ENCODE measurements at regions not wholly inside any gene's neighbourhood (a gene's known extent, or its start where the extent isn't known, plus 50 kb on each side); places are given as distances from the start of the nearest gene placed in this dataset.

DNA sequence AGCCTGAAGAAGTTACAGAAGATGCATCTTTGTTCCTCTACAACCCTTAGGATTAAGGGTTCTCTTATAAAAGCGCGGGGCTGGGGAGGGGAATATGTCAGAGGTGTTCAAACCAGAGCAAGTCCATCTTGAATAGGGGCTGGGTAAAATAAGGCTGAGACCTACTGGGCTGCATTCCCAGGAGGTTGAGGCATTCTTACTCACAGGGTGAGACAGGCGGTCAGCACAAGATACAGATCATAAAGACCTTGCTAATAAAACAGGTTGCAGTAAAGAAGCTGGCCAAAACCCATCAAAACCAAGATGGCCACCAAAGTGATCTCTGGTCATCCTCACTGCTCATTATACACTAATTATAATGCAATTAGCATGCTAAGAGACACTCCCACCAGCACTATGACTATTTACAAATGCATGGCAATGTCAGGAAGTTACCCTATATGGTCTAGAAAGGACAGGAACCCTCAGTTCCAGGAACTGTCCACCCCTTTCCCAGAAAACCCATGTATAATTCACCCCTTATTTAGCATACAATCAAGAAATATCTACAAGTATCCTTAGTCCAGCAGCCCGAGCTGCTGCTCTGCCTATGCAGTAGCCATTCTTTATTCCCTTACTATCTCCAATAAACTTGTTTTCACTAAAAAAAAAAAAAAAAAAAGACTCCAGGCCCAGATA, 108.1 kb upstream of the FOXN3 start:
- TF ChIP-seq, protein P1, sequence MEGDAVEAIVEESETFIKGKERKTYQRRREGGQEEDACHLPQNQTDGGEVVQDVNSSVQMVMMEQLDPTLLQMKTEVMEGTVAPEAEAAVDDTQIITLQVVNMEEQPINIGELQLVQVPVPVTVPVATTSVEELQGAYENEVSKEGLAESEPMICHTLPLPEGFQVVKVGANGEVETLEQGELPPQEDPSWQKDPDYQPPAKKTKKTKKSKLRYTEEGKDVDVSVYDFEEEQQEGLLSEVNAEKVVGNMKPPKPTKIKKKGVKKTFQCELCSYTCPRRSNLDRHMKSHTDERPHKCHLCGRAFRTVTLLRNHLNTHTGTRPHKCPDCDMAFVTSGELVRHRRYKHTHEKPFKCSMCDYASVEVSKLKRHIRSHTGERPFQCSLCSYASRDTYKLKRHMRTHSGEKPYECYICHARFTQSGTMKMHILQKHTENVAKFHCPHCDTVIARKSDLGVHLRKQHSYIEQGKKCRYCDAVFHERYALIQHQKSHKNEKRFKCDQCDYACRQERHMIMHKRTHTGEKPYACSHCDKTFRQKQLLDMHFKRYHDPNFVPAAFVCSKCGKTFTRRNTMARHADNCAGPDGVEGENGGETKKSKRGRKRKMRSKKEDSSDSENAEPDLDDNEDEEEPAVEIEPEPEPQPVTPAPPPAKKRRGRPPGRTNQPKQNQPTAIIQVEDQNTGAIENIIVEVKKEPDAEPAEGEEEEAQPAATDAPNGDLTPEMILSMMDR (IDR thresholded peaks at IDR 0.05; ENCODE audit: low read length, missing control alignments): no peak
- no peak for DNase-seq (ENCODE audit: low read depth)
- no peak overlapping the region for H3K4me3 ChIP-seq (replicated peaks; ENCODE audit: low read depth, low read length)

DNA sequence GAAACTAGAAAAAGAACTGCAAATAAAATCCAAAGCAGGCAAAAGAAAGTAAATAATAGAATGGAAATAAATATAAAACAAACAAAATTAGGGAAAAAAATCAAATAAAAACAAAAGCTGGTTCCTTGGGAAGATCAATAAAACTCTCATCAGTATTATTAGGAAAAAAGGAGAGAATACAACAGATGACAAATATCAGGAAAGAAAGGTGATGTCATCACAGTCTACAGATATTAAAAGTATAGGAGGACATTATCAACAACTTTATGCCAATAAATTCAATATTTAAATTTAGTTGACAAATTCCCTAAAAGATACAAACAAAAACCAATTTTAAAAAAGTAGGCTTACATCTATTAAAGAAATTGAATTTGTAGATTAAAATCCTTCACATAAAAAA, 107.4 kb upstream of the FOXN3 start:
- TF ChIP-seq, protein P1 (IDR thresholded peaks at IDR 0.05; ENCODE audit: low read length, missing control alignments): no peak
- no peak for DNase-seq (ENCODE audit: low read depth)
- H3K4me3 ChIP-seq (replicated peaks; ENCODE audit: low read depth, low read length): no peak overlapping the region

DNA sequence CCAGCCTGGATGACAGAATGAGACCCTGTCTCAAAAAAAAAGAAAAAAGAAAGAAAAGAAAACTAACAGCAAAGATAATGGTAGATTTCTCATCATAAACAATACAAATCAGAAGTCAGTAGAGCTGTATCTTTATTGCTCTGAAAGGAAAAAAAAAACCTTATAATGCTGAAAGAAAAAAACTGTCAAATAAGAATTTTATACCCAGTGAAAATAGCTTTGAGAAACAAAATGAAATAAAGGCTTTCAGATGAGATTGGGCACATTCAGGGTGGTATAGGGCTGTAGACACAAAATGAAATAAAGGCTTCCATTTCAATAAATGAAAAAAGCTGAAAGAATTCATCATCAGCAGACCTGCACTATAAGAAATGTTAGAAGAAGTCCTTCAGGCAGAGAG, 105.0 kb upstream of the FOXN3 start:
- TF ChIP-seq, protein P1 (IDR thresholded peaks at IDR 0.05; ENCODE audit: low read length, missing control alignments): no peak
- DNase-seq (ENCODE audit: low read depth): no peak
- no peak overlapping the region for H3K4me3 ChIP-seq (replicated peaks; ENCODE audit: low read depth, low read length)

DNA sequence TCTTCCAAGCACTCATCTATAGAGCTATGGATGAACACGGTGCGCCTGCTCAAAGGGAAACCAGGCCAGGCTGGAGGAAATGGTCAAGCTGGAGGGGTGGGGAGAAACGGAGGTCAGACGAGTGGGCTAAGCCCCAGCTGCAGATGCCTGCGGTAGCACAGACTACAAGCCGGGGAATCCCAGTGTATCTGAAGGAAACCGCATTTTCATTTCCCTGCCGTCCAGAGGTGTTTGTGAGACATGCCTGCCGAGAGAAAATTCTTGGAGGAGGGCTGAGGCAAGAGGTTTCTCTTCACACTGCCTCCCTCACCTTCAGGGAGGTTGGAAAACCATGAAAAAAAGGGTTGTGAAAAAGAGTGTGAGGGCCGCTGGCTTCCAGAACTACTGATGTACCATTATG, 102.0 kb upstream of the FOXN3 start:
- TF ChIP-seq, protein P1 (IDR thresholded peaks at IDR 0.05; ENCODE audit: low read length, missing control alignments): no peak

DNA sequence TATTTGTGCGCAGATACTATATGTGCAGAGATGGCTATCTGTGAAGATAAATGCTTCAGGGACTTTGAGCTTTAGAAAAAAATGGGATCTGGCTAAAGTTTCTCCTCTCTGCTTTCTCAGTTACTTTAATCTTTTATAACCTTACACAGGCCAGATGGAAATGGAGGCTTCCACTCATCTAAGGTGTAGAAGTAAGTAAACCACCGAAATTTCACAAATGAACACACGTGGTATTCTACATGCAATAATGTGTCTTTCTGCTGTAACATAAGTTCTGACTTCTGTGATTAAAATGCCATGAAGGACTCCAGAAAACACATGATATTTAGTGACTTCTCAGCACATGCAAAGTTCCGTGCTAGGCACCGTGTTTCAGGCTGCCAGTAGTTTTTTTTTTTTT, 99.1 kb upstream of the FOXN3 start:
- TF ChIP-seq, protein P1 (IDR thresholded peaks at IDR 0.05; ENCODE audit: low read length, missing control alignments): no peak
- H3K4me3 ChIP-seq (replicated peaks; ENCODE audit: low read depth, low read length): no peak overlapping the region
- DNase-seq (ENCODE audit: low read depth): no peak

More for the DNA sequence above, 102.0 kb upstream of the FOXN3 start:
- no peak overlapping the region for H3K4me3 ChIP-seq (replicated peaks; ENCODE audit: low read depth, low read length)
- no peak for DNase-seq (ENCODE audit: low read depth)

DNA sequence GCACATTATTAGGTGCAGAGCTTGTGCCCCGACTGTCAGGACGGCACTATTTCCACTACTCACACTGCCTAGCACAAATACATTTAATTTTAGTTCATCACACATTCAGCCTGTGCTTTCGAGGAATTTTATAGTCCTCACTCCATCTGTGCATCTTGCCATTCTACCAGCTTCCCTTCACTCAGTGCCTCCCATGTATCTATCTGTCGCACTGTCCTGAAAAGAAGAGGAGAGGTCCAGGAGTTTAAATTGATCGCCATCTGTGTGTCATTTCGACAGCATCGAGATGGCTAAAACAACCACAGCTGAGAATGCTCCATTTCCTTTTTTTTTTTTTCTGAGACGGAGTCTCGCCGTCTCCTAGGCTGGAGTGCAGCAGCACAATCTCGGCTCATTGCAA, 97.6 kb upstream of the FOXN3 start:
- no peak overlapping the region for H3K4me3 ChIP-seq (replicated peaks; ENCODE audit: low read depth, low read length)
- TF ChIP-seq, protein P1 (IDR thresholded peaks at IDR 0.05; ENCODE audit: low read length, missing control alignments): no peak

DNA sequence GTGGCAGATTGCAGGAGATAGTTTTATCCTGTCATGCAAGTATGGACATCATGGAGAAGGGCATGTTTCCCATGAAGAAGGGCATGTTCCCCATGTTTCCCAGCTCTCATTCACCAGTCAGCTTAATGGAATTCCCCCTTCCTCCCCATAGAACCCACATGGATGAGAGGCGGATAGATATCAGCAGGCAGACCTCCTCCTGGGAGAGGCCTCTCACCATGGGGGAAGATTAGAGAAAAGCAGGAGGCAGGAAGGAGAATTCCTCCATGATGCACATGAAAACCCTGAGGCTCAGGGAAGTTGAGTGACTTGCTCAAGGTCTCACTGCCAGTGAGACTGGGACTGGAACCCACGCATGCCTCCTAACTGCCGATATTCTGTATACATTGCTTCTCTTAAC, 92.9 kb upstream of the FOXN3 start:
- H3K4me3 ChIP-seq (replicated peaks; ENCODE audit: low read depth, low read length): no peak overlapping the region
- TF ChIP-seq, protein P1 (IDR thresholded peaks at IDR 0.05; ENCODE audit: low read length, missing control alignments): no peak
- peak; percentile 35 for DNase-seq (ENCODE audit: low read depth)

More for the DNA sequence above, 97.6 kb upstream of the FOXN3 start:
- no peak for DNase-seq (ENCODE audit: low read depth)

Measured in fibroblast of pulmonary artery (primary cell).